ENCODE measurements at regions not wholly inside any gene's neighbourhood (a gene's known extent, or its start where the extent isn't known, plus 50 kb on each side); places are given as distances from the start of the nearest gene placed in this dataset.
"Not testable (repeated sequence)": the region's sequence is repeated elsewhere in the genome, so short reads cannot be mapped to it uniquely, and the experiment has no call there.

- not testable (repeated sequence) for DNase-seq (ENCODE audit: low read depth)
Measured at GRCh38 chr13:16201202-16201601, 2980.4 kb downstream of the TUBA3C start.

GRCh38 chr13:16160609-16161008 lies 3021.0 kb downstream of the TUBA3C start:
- DNase-seq (ENCODE audit: low read depth), result not testable (repeated sequence)

- not testable (repeated sequence) for DNase-seq (ENCODE audit: low read depth)
Measured at GRCh38 chr13:16158958-16159357, 3022.7 kb downstream of the TUBA3C start.

- DNase-seq (ENCODE audit: low read depth), result not testable (repeated sequence)
Measured at GRCh38 chr13:16158016-16158415, 3023.6 kb downstream of the TUBA3C start.

- not testable (repeated sequence) for DNase-seq (ENCODE audit: low read depth)
Measured at GRCh38 chr13:16152849-16153248, 3028.8 kb downstream of the TUBA3C start.

GRCh38 chr13:16151296-16151695 lies 3030.3 kb downstream of the TUBA3C start:
- not testable (repeated sequence) for DNase-seq (ENCODE audit: low read depth)

- DNase-seq (ENCODE audit: low read depth), result not testable (repeated sequence)
Measured at GRCh38 chr13:16149415-16149814, 3032.2 kb downstream of the TUBA3C start.

- DNase-seq (ENCODE audit: low read depth), result not testable (repeated sequence)
Measured at GRCh38 chr13:16145652-16146051, 3036.0 kb downstream of the TUBA3C start.

- peak; percentile 21 for DNase-seq (ENCODE audit: low read depth)
Measured at GRCh38 chr13:16141361-16141760, 3040.3 kb downstream of the TUBA3C start.

GRCh38 chr13:16136846-16137245 lies 3044.8 kb downstream of the TUBA3C start:
- DNase-seq (ENCODE audit: low read depth), result not testable (repeated sequence)

GRCh38 chr13:16128675-16129074 lies 3052.9 kb downstream of the TUBA3C start:
- not testable (repeated sequence) for DNase-seq (ENCODE audit: low read depth)

- peak; percentile 3 for DNase-seq (ENCODE audit: low read depth)
Measured at GRCh38 chr13:16113391-16113790, 3068.2 kb downstream of the TUBA3C start.
